Neutrophil (primary cell): ENCODE measurements at regions not wholly inside any gene's neighbourhood (a gene's known extent, or its start where the extent isn't known, plus 50 kb on each side); places are given as distances from the start of the nearest gene placed in this dataset.

Source experiments
- H3K27ac ChIP-seq: fragments of 200-600 bp; sonication (generic); 2 replicates; pipeline ENCODE4 v1.5.1; 2016; ENCODE audit warnings: mild to moderate bottlenecking, moderate library complexity
- H3K27me3 ChIP-seq: fragments of 200-600 bp; sonication (generic); 2 replicates; pipeline ENCODE4 v1.6.0; 2016; ENCODE audit warnings: mild to moderate bottlenecking
- H3K36me3 ChIP-seq: fragments of 200-600 bp; sonication (generic); 2 replicates; pipeline ENCODE4 v1.5.1; 2017
- H3K4me1 ChIP-seq, 2 experiments: fragments of 200-600 bp in 1 of 2; sonication (generic) in 1 of 2; 1 replicate in 1 of 2; 2 replicates in 1 of 2; pipeline versions ENCODE4 v1.5.1 to v1.6.1; 2013 to 2016; ENCODE audit warnings: low read depth in 1 of 2, low read length in 1 of 2, mild to moderate bottlenecking in 1 of 2, moderate library complexity in 1 of 2; ENCODE audit not compliant: control insufficient read depth in 1 of 2, insufficient read depth in 1 of 2
- H3K4me3 ChIP-seq, 2 experiments: fragments of 200-600 bp in 1 of 2; sonication (generic) in 1 of 2; 1 replicate in 1 of 2; 2 replicates in 1 of 2; pipeline ENCODE4 v1.5.1; 2013 to 2016; ENCODE audit warnings: low read depth in 1 of 2, low read length in 1 of 2, mild to moderate bottlenecking in 1 of 2, moderate library complexity in 1 of 2
- H3K9me3 ChIP-seq: fragments of 200-600 bp; sonication (generic); 2 replicates; pipeline ENCODE4 v1.5.1; 2016
- TF ChIP-seq, protein P1 (sequence below): fragments of 200-600 bp; sonication (generic); IDR thresholded peaks from 2 replicates; pipeline ENCODE4 v1.5.1; 2016; ENCODE audit warnings: antibody characterized with exemption

DNA sequence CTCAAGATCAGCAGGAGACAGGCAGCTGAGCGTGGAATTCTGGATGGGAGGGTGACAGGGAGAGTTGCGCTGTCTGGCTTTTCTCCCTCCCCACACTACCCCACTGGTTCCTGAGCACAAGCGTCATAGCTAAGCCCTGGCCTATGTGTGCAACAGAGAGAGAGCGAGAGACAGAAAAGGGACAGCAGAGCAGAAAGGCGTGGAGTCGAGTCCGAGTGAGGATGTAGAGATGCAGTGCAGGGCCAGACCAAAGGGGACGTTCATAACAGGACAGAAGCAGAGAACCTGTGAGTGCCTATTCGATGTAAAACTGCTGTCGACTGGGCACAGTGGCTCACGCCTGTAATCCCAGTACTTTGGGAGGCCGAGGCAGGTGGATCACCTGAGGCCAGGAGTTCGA is 94.0 kb upstream of the TMEM45B start:
- no peaks in the 10 kb centered on the region for H3K9me3 ChIP-seq
- TF ChIP-seq, protein P1, sequence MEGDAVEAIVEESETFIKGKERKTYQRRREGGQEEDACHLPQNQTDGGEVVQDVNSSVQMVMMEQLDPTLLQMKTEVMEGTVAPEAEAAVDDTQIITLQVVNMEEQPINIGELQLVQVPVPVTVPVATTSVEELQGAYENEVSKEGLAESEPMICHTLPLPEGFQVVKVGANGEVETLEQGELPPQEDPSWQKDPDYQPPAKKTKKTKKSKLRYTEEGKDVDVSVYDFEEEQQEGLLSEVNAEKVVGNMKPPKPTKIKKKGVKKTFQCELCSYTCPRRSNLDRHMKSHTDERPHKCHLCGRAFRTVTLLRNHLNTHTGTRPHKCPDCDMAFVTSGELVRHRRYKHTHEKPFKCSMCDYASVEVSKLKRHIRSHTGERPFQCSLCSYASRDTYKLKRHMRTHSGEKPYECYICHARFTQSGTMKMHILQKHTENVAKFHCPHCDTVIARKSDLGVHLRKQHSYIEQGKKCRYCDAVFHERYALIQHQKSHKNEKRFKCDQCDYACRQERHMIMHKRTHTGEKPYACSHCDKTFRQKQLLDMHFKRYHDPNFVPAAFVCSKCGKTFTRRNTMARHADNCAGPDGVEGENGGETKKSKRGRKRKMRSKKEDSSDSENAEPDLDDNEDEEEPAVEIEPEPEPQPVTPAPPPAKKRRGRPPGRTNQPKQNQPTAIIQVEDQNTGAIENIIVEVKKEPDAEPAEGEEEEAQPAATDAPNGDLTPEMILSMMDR: no peak
- no peaks in the 10 kb centered on the region for H3K36me3 ChIP-seq
- no peak overlapping the region for H3K4me3 ChIP-seq
- no peak overlapping the region for H3K27ac ChIP-seq
- H3K27me3 ChIP-seq: no peaks in the 10 kb centered on the region
- H3K4me1 ChIP-seq: no peaks in the 10 kb centered on the region

DNA sequence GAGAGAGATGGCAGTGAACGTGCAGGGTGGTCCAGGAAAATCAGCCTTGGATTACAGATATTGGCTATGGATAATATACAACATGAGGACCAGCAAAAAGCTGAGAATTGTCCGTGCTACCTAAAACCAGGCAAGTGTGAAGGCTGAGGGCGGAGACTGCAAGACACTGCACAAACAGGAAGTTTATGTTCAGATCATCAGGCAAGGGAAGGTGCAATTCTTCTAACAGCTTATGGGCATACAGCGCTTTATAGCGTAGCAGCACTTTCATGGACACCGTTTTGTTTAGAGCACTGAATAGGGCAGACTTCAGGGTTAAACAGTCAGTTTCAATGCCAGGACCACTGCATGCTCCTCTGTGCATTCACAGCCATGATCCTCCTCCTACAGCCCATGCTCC is 93.1 kb upstream of the TMEM45B start:
- TF ChIP-seq, protein P1: no peak
- no peaks in the 10 kb centered on the region for H3K36me3 ChIP-seq
- no peaks in the 10 kb centered on the region for H3K9me3 ChIP-seq
- H3K4me1 ChIP-seq: no peaks in the 10 kb centered on the region
- H3K4me3 ChIP-seq: no peak overlapping the region
- no peaks in the 10 kb centered on the region for H3K27me3 ChIP-seq
- no peak overlapping the region for H3K27ac ChIP-seq

DNA sequence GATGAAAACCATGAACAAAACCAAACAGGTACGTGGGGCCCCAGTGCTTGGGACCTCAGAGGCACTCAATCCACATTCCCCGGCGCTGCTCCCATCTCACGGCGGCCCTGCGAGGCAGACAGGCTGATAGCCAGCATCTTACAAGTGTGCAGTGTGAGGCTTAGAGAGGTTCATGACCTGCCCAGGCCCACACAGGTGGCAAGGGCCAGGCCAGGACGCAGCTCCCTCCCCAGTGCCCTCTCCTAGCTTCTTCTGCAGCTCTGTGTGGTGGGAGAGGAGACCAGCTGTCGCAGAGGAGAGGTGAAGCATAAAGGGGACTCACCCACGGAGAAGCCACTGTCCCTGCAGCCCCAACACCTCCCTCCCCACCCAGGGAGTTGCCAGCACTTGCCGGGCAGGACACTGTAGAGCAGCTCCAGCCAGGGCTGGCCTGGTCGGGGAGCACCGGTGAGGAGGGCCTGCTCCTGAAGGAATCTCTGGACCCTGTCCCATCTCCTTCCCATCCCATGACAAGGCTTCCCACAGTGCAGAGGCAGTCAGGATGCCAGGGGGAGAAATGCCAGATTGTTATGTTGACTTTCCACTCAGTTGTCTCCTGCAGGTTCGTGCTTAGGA is 92.4 kb upstream of the TMEM45B start:
- no peaks in the 10 kb centered on the region for H3K9me3 ChIP-seq
- TF ChIP-seq, protein P1: no peak
- H3K36me3 ChIP-seq: no peaks in the 10 kb centered on the region

DNA sequence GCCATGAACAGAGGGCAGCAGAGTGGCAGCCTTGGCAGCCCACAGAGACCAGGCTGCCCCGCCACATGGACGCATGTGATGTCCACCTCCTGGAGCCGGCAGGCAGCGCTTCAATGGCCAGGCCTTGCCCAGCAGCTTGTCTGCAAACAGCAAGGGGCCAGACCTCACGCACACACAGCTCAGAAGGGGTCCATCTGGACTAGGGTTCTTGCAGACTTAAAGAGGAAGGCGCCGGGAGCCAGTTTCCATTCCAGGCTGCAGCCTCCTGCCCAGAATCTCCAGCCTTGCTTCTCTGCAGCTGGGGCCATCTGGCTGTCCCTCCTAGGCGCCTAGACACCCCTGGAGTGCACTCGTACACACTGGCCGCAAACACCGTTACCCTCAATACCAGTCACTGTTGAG is 91.9 kb upstream of the TMEM45B start:
- no peaks in the 10 kb centered on the region for H3K36me3 ChIP-seq
- H3K4me3 ChIP-seq: no peak overlapping the region
- H3K27ac ChIP-seq: no peak overlapping the region
- no peaks in the 10 kb centered on the region for H3K4me1 ChIP-seq
- TF ChIP-seq, protein P1: no peak
- H3K27me3 ChIP-seq: no peaks in the 10 kb centered on the region
- no peaks in the 10 kb centered on the region for H3K9me3 ChIP-seq

More for the DNA sequence above, 92.4 kb upstream of the TMEM45B start:
- H3K4me1 ChIP-seq: no peaks in the 10 kb centered on the region
- no peak overlapping the region for H3K27ac ChIP-seq
- no peak overlapping the region for H3K4me3 ChIP-seq
- H3K27me3 ChIP-seq: no peaks in the 10 kb centered on the region

DNA sequence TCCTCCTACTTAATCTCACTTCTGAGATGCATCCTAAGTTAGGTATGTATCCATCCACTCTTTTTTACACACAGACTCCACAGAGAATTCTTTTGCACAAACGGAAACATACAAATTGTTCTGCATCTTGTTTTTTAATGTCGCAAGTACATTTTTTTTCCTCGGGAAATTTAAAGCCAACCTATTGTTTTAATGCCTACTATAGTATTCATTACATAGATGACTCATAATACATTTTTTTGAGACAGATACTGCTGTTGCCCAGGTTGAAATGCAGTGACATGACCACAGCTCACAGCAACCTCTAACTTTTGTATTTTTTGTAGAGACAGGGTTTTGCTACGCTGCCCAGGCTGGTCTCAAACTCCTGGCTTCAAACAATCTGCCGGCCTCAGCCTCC is 90.8 kb upstream of the TMEM45B start:
- Histone ChIP-seq H3K9me3 (no peaks in the 10 kb centered on the region), H3K27ac (no peak overlapping the region), H3K27me3 (peaks cover 3% of the 10 kb centered on the region), H3K4me1 (no peaks in the 10 kb centered on the region), H3K36me3 (no peaks in the 10 kb centered on the region), H3K4me3 (no peak overlapping the region)
- TF ChIP-seq, protein P1: no peak
